GM19438 (cell line): ENCODE measurements at regions not wholly inside any gene's neighbourhood (a gene's known extent, or its start where the extent isn't known, plus 50 kb on each side); places are given as distances from the start of the nearest gene placed in this dataset.
"Not testable (repeated sequence)": the region's sequence is repeated elsewhere in the genome, so short reads cannot be mapped to it uniquely, and the experiment has no call there.

ENCODE experiments used
- ATAC-seq: cut with Tn5 transposase; IDR thresholded peaks from one replicate; pipeline ENCODE4 v1.9.1; 2021; ENCODE audit warnings: low read depth; ENCODE audit not compliant: unreplicated experiment

DNA sequence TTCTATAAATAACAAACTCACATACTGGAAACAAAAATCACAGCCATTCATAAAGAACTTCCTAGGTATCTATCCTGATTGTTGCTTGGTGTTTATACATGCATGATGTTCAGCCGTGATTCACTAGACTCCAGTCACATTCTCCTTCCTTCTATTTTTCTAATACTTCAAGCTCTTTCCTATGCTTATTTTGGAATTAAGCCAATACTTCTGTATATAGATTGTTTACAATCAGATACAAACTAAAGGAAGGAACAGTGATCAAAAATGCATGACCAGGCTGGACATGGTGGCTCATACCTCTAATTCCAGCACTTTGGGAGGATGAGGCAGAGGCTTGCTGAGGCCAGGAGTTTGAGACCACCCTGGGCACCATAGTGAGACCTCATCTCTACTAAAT lies 377.5 kb upstream of the IRAK1BP1 start:
- no peak for ATAC-seq

DNA sequence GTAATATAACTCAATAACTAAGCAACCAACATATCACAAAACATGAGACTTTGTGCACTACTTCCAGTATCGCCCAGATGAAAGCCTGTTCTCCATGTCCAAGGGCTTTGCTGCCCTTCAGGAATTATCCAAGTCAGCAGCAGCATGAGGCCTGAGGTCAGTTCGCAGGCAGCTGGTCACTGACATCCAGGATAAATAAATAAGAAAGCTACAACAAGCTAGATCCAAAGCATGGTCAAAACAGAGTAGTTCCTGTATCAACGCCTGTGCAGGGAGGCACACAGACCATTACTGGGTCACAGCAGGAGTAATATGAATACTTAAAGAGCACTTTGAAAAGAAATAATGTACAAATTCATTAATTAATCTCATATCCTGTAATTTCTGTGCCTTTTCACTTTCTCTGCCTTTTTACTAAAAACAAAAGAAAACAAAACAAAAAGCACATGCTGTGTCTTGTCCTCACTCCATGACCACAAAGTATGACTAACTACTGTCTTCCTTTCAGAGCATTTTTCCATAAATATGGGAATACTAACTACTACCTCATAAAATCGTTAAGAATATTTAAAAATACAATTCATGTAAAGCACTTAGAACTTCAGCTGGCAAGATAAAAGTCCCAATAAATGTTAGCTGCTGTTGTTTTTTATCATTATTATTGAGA lies 374.9 kb upstream of the IRAK1BP1 start:
- no peak for ATAC-seq

DNA sequence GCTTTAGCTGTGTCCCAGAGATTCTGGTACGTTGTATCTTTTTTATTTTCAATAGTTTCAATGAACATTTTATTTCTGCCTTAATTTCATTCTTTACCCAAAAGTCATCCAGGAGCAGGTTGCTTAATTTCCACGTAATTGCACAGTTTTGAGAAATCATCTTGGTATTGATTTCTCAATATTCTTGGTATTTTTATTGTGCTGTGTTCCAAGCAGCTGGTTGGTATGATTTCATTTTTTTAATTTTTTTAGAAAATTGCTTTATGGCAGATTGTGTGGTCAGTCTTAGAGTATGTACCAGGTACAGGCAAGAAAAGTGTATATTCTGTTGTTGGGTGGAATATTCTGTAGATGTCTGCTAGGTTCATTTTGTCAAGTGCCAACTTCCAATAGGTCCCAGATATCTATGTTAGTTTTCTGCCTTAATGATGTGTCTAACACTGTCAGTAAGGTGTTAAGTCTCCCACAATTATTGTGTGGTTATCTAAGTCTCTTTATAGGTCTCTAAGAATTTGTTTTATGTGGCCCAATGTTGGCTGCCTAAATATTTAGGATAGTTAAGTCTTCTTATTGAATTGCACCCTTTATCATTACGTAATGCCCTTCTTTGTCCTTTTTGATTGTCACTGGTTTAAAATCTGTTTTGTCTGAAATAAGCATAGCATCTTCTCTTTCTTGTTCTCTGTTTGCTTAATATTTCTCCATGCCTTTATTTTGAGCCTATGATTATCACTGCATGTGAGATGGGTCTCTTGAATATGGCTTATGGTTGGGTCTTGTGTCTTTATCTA lies 366.9 kb upstream of the IRAK1BP1 start:
- ATAC-seq = no peak

DNA sequence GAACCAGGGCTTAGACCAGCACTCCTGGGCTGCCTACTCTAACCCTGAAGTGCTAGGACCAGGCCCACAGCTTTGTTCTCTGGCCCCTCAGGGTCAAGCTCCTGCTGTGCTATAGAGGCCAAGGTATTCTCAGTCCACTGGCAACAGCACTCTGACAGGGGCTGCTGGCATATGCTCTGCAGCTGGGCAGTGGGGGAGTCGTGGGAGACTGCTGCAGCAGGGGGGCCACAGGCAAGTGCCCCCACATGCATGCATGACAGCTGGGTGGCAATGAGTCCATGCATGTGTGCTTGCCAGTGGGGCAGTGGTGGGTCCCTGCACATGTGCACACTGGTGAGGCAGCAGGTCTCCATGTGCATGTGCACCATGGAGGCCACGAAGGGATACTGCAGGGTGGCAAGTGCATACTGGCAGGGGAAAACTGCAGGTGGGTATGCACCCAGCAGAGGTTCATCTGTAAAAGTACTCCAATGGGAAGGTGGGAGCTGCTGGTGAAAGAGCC lies 364.9 kb upstream of the IRAK1BP1 start:
- no peak for ATAC-seq

DNA sequence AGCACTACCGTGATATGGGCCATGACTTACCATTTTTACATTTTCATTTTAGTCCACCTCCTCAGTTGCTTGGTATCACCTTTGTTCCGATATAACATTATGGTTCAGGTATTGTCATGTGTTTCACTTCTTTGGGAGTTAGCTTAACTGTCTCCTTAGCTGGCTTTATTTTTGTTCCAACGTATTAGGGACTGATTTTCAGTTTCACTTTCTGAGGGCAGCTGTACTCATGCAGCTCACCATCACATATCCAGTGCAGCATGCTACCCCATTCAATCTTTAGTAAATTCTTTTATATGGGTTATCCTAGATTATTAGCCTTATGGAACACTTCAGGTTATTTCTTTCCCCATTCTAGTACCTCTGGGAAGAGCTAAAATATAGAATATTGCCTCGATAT lies 362.2 kb upstream of the IRAK1BP1 start:
- ATAC-seq = no peak

DNA sequence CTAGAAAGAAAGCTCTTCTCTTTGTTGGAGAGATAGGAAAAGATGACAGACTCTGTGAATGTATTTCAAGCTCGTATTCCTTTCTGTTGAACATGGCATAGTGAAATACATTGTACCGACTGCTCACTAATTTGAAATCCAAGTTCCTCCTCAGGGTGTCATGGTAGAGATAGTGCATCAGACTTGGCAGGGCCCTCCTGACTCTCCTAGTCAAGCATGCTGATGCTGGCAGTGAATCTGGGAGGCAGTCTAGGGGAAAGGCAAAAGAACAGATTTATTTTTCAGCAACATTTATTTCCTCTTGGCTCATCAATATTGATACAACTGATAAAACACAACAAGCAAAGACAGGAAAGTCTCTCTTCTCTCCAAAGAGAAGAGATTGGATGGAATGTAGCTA lies 356.3 kb upstream of the IRAK1BP1 start:
- no peak for ATAC-seq

DNA sequence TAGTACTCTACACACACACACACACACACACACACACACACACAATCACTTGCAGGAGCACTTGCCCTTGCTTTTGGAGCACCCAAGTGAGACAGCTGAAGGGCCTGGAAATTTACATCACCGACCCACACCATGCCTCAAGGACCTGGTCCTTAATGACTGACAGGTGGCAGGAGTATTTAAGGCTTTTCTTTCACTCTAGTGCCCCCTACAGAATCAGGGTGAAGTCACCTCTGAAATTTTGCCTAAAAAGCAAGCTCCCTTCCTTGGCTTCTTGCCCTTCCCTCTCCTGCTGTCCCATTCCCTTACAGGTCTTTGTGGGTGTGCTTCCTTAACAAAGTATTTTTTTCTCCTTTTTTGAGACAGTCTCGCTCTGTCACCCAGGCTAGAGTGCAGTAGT lies 353.5 kb upstream of the IRAK1BP1 start:
- no peak for ATAC-seq

DNA sequence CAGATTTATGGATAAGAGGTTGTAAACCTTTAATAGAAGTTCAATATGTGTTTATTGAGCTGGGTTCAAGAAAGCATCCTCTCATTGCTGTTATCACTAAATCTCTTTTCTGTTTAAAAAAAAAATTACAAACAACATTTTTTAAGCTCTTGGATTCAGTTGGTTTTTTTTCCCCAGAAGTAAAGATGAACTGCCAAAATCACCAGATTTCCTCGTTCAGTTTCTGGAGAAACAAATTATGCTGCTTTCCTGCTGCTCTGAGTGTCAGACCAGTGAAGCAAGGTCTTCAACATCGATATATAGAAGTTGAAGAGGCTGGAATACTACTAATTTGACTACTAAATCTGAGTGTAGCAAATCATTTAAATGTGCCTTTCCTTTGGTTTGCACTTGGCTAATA lies 352.1 kb upstream of the IRAK1BP1 start:
- ATAC-seq = no peak

DNA sequence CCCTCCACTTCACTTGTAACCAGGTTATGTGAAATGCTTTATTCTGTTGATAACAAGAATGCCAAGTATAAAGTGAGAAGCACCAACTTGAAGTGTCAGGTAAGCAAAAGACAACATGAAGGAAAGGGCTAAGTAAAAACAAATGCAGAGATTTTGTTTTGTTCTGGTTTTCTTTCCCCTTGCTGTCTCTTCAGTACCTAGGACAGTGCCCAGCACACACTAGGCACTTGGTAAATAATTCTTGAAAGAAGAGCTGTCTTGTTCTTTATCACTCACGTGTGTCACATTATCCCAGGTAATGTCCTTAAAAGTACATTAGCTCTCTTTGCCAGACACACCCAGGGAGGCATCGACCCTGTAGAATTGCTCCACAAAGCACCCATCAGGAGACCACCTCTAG lies 350.0 kb upstream of the IRAK1BP1 start:
- ATAC-seq = no peak

DNA sequence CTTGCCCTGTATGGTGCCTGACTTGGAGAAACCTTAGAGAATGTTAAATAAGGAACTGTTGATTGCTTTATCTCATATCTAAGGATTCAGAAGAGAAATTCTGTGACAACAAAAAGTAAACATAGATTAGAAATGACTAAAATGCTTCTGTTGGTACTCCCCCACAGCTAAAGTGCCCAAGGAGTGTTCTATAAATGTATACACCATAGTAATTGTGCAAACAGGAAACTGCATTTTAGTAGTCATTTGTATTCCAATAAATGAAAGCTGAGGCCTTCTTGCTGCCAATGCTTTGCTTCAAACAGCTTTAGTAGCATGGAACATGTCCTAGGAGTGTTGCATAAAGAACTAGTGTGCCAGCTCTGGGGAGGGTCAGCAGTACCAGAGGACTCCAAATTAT lies 343.7 kb upstream of the IRAK1BP1 start:
- no peak for ATAC-seq

DNA sequence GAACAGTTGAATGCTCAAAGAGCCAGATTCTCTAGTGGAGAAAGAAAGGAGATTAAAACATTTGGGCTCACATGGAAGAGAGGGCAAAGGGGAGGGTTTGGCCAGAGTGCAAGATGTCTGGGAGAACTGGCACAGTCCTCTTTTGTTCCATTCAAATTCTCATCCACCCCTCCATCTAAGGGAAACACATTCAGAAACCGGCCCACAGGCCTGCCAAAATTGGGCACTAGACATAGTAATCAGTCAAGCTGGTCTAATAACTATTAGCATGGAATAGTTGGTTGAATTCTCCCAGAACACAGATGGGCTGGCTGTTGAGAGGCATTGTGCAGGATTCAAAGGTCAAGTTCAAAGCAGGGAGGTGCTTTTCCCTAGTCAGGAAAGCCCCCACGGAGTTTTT lies 341.4 kb upstream of the IRAK1BP1 start:
- ATAC-seq = no peak

DNA sequence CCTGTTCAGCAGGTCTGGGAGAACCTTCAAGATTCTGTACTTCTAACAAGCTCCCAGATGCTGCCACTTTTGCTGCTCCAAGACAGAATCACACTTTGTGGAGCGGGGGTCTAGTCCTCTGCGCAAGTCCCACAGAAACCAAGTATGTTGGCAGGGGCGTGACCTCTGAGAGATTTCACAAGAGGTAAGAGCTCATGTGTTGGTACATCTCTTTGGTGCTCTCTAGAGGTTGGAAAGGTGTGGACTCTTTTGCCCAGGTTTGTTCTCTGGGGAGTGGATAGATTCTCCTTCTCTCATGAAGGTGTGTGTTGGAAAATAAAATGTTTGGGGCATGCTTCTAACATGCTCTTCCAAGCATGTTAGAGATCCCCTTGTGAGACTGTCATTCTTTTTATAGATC lies 340.9 kb upstream of the IRAK1BP1 start:
- no peak for ATAC-seq

DNA sequence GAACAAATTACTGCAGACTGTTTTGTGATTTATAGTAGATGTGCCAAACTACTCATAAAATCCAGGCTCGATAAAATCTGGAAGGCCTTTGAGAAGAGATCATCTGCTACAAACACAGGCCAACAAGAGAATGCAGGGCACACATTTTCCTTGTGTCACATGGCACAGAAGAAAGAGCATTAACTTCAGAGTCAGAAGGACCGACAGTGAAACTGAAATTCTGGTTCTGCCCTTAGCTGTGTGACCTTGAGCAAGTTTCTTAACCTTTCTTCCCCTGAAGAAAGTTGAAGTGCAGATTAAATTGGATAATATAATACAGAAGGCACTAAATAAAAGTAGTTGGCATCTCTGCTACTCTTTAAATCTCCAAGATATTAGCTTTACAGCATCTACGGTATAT lies 338.4 kb upstream of the IRAK1BP1 start:
- ATAC-seq = no peak

DNA sequence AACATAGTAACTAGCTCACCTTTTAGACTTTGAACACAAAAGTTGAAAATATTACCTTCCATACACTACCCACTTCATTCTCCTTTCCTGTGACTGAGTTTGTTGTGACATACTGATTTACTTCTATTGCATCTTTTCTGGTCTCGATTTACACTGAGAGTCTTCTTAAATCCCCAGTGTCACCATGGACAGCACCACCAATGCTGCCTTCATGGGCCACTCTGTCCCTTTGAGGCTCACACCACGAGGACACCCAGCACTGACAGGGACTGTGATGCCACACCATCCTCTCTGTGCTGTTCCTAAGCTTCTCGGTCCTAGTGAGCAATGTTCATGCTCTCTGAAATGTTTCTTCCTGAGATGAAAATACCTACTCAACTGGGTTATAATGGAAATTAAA lies 337.1 kb upstream of the IRAK1BP1 start:
- no peak for ATAC-seq

DNA sequence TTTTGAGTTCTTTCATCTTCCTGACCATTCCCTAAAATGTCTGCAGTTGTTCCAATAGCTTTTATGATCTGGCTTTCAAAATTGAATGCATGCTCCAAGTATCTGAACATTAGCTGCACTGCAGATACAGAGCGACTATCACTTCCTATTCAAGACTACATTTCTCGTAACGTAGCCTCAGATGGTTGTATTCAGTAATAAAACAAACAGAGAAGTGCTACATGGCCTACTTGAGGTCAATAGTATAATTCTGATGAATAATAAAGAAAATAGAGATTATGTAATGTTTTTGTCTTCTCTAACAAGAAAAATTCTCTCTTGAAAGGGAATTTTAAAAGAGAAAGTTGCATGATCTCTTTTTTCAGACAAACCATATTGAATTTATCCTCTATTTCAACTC lies 333.9 kb upstream of the IRAK1BP1 start:
- ATAC-seq = no peak

DNA sequence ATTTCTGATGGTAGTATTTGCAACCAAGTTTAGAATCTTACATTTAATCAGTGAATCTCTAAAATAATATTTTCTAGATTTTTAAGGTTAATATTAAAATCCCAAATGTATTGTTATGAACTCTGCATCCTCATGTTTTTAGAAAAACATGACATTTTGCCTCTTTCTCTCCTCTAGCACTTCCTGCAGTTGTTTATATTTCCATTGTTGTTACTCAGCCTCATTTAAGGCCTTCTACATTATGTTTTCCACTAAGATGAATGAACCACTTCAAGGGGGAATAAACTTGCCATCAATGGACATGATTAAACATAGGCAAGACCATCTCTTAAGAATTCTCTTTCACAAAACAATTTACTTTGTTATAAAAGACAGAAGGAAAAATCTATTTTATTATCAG lies 333.5 kb upstream of the IRAK1BP1 start:
- no peak for ATAC-seq

DNA sequence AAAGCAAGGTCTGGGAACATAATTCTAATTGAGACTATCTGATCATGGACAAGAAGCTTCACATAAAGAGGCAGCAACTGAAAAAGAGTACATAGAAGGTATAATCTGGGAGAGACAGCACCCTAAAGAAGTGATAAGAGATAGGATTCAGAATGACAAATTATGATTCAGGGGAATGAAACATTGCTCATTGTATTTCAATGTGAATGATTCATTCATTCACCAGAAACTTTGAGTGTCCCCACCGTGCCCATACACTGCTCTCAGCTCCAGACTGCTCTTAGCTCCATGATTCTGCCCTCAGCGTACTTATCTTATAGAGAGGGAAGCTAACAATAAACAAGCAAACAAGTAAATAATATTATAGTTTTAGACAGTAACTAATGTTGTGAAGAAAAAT lies 329.3 kb upstream of the IRAK1BP1 start:
- no peak for ATAC-seq

DNA sequence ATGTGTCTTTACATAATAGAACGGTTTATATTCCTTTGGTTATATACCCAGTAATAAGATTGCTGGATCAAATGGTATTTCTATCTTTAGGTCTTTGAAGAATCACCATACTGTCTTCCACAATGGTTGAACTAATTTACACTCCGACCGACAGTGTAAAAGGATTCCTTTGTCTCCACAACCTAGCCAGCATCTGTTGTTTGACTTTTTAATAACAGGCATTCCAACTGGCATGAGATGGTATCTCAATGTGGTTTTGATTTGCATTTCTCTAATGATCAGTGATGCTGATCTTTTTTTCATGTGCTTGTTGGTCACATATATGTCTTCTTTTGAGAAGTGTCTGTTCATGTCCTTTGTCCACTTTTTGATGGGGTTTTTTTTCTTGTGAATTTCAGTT lies 319.7 kb upstream of the IRAK1BP1 start:
- not testable (repeated sequence) for ATAC-seq

DNA sequence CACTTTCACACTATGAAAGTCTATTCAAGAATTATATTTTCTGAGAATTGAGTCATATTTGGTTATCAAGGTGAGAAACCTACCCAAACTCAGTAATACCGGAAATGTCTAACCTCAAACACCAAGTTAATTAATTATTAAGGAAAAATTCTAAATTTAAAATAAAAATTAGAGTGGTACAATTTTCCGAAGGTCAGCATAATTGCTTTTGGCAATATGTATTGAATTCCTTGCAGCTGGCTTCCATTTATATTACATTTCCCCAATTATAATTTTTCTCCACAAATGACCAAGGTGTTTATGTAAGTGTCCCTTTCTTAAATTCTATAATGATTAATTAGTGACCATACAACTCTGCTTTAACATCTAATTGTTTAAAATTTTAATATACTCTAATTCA lies 316.0 kb upstream of the IRAK1BP1 start:
- ATAC-seq = no peak

DNA sequence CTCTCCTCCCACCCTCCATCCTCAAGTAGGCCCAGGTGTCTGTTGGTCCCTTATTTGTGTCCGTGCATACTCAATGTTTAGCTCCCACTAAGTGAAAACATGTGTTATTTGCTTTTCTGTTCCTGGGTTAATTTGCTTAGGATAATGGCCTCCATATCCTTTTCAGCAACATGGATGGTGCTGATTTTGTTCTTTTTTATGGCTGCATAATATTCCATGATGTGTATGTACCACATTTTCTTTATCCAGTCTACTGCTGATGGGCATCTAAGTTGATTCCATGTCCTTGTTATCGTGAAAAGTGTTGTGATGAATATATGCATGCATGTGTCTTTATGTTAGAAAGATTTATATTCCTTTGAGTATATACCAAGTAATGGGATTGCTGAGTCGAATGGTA lies 314.9 kb upstream of the IRAK1BP1 start:
- ATAC-seq = no peak

DNA sequence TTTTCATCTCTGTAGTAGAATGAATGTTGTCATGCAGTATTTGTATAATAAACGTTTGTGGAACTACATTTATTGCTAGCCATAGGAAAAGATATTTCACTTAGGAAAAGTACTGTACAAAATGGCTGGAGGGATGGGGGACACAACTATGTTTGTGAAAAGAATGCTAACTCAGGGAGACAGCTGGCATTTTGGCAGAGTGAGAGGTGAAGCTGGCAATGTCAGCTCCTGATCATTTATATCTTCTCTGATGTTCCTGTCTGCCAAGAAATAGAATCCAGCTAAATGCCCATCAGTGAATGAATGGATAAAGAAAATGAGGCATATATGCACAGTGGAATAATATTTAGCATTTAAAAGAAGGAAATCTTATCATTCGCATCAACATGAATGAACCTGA lies 313.0 kb upstream of the IRAK1BP1 start:
- ATAC-seq = no peak

DNA sequence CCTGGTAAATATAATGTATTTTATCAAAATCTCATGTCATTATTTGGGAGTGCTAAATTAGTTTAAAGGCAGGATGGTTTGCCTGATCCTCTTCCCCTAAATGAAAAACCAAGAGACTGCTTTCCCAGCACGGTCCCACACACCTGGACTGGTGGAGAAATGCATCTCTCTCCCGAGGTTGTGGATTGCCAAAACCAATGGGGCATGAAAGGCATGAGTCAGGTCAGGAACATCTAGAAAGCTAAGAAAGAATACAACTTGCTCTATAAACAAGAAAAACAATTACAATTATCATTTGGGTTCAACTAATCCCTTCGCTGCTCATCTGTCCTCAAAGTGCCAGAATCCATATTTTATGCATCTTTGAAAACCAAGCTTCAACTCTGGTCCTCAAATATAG lies 308.3 kb upstream of the IRAK1BP1 start:
- ATAC-seq = no peak
